ENCODE measurements at regions not wholly inside any gene's neighbourhood (a gene's known extent, or its start where the extent isn't known, plus 50 kb on each side); places are given as distances from the start of the nearest gene placed in this dataset.
A peak's percentile ranks its signal among the peaks of the same experiment; 100 is the strongest.
"Not testable (repeated sequence)": the region's sequence is repeated elsewhere in the genome, so short reads cannot be mapped to it uniquely, and the experiment has no call there.

GRCh38 chr4:82301390-82301789, 72.4 kb downstream of the HNRNPD start:
- H3K4me1 ChIP-seq (ENCODE audit: control insufficient read depth, insufficient read depth, low read length); H3K27me3 ChIP-seq (replicated peaks; ENCODE audit: control insufficient read depth, insufficient read depth, low read length); H3K4me3 ChIP-seq (ENCODE audit: low read length); DNase-seq (ENCODE audit: low read depth); H3K9me3 ChIP-seq (ENCODE audit: control insufficient read depth, low read length); H3K9ac ChIP-seq (ENCODE audit: low read length); H3K36me3 ChIP-seq (ENCODE audit: control insufficient read depth, insufficient read depth, low read length, severe bottlenecking): not testable (repeated sequence)

- no peaks in the 10 kb centered on the region for H3K9me3 ChIP-seq (ENCODE audit: control insufficient read depth, low read length)
- no peaks in the 10 kb centered on the region for H3K4me1 ChIP-seq (ENCODE audit: control insufficient read depth, insufficient read depth, low read length)
- H3K27me3 ChIP-seq (replicated peaks; ENCODE audit: control insufficient read depth, insufficient read depth, low read length) = no peaks in the 10 kb centered on the region
- H3K36me3 ChIP-seq (ENCODE audit: control insufficient read depth, insufficient read depth, low read length, severe bottlenecking) = no peaks in the 10 kb centered on the region
- no peak overlapping the region for H3K4me3 ChIP-seq (ENCODE audit: low read length)
- no peak for DNase-seq (ENCODE audit: low read depth)
- H3K9ac ChIP-seq (ENCODE audit: low read length) = no peak overlapping the region
Measured at GRCh38 chr4:82293304-82293703, 80.5 kb downstream of the HNRNPD start.

- no peak for DNase-seq (ENCODE audit: low read depth)
- Histone ChIP-seq H3K27me3 (replicated peaks; ENCODE audit: control insufficient read depth, insufficient read depth, low read length) (peaks cover 12% of the 10 kb centered on the region), H3K36me3 (ENCODE audit: control insufficient read depth, insufficient read depth, low read length, severe bottlenecking) (no peaks in the 10 kb centered on the region), H3K9ac (ENCODE audit: low read length) (no peak overlapping the region), H3K4me1 (ENCODE audit: control insufficient read depth, insufficient read depth, low read length) (no peaks in the 10 kb centered on the region), H3K4me3 (ENCODE audit: low read length) (no peak overlapping the region), H3K9me3 (ENCODE audit: control insufficient read depth, low read length) (no peaks in the 10 kb centered on the region)
Measured at GRCh38 chr4:82287720-82288119, 86.1 kb downstream of the HNRNPD start.

- DNase-seq (ENCODE audit: low read depth) = peak; percentile 99
- Histone ChIP-seq H3K4me3 (ENCODE audit: low read length) (peak overlapping the region; percentile 82), H3K9ac (ENCODE audit: low read length) (peak overlapping the region; percentile 66)
Measured at GRCh38 chr4:82284858-82285805, 88.7 kb downstream of the HNRNPD start.

GRCh38 chr4:82284475-82284857, 89.3 kb downstream of the HNRNPD start:
- H3K27me3 ChIP-seq (replicated peaks; ENCODE audit: control insufficient read depth, insufficient read depth, low read length) = peaks cover 12% of the 10 kb centered on the region
- DNase-seq (ENCODE audit: low read depth) = no peak
- H3K9ac ChIP-seq (ENCODE audit: low read length) = peak overlapping the region; percentile 64
- H3K36me3 ChIP-seq (ENCODE audit: control insufficient read depth, insufficient read depth, low read length, severe bottlenecking) = no peaks in the 10 kb centered on the region
- no peaks in the 10 kb centered on the region for H3K4me1 ChIP-seq (ENCODE audit: control insufficient read depth, insufficient read depth, low read length)
- H3K4me3 ChIP-seq (ENCODE audit: low read length) = peak overlapping the region; percentile 82
- no peaks in the 10 kb centered on the region for H3K9me3 ChIP-seq (ENCODE audit: control insufficient read depth, low read length)

More at GRCh38 chr4:82284858-82285805, 88.7 kb downstream of the HNRNPD start:
- no peaks in the 10 kb centered on the region for H3K4me1 ChIP-seq (ENCODE audit: control insufficient read depth, insufficient read depth, low read length)
- H3K9me3 ChIP-seq (ENCODE audit: control insufficient read depth, low read length) = no peaks in the 10 kb centered on the region
- H3K27me3 ChIP-seq (replicated peaks; ENCODE audit: control insufficient read depth, insufficient read depth, low read length) = peaks cover 12% of the 10 kb centered on the region
- no peaks in the 10 kb centered on the region for H3K36me3 ChIP-seq (ENCODE audit: control insufficient read depth, insufficient read depth, low read length, severe bottlenecking)

GRCh38 chr4:82282875-82283274, 90.9 kb downstream of the HNRNPD start:
- Histone ChIP-seq H3K9me3 (ENCODE audit: control insufficient read depth, low read length) (no peaks in the 10 kb centered on the region), H3K4me3 (ENCODE audit: low read length) (no peak overlapping the region), H3K27me3 (replicated peaks; ENCODE audit: control insufficient read depth, insufficient read depth, low read length) (peaks cover 12% of the 10 kb centered on the region), H3K36me3 (ENCODE audit: control insufficient read depth, insufficient read depth, low read length, severe bottlenecking) (no peaks in the 10 kb centered on the region), H3K9ac (ENCODE audit: low read length) (no peak overlapping the region), H3K4me1 (ENCODE audit: control insufficient read depth, insufficient read depth, low read length) (no peaks in the 10 kb centered on the region)
- no peak for DNase-seq (ENCODE audit: low read depth)

GRCh38 chr4:82279550-82279949, 94.2 kb downstream of the HNRNPD start:
- DNase-seq (ENCODE audit: low read depth); H3K4me3 ChIP-seq (ENCODE audit: low read length); H3K9ac ChIP-seq (ENCODE audit: low read length); H3K9me3 ChIP-seq (ENCODE audit: control insufficient read depth, low read length); H3K4me1 ChIP-seq (ENCODE audit: control insufficient read depth, insufficient read depth, low read length); H3K36me3 ChIP-seq (ENCODE audit: control insufficient read depth, insufficient read depth, low read length, severe bottlenecking): not testable (repeated sequence)
- H3K27me3 ChIP-seq (replicated peaks; ENCODE audit: control insufficient read depth, insufficient read depth, low read length) = peaks cover 15% of the 10 kb centered on the region

DNA sequence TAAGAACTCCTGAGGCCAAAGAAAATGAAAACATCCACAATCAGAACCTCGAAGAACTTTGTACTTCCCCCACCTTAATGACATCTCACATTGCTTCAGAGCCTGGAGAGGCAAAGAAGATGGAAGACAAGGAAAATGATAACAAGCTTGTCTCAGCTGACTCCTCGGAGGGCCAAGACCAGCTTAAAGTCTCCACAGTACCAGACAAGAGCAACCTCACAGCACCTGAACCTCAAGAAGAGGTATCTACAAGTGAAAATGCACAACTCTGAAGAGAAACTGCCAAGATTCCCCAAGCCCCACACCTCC, 97.5 kb downstream of the HNRNPD start:
- Histone ChIP-seq H3K9me3 (ENCODE audit: control insufficient read depth, low read length) (no peaks in the 10 kb centered on the region), H3K27me3 (replicated peaks; ENCODE audit: control insufficient read depth, insufficient read depth, low read length) (peaks cover 11% of the 10 kb centered on the region), H3K36me3 (ENCODE audit: control insufficient read depth, insufficient read depth, low read length, severe bottlenecking) (no peaks in the 10 kb centered on the region), H3K9ac (ENCODE audit: low read length) (no peak overlapping the region), H3K4me3 (ENCODE audit: low read length) (no peak overlapping the region), H3K4me1 (ENCODE audit: control insufficient read depth, insufficient read depth, low read length) (no peaks in the 10 kb centered on the region)
- no peak for DNase-seq (ENCODE audit: low read depth)

GRCh38 chr4:82275431-82276331, 98.1 kb downstream of the HNRNPD start:
- H3K27me3 ChIP-seq (replicated peaks; ENCODE audit: control insufficient read depth, insufficient read depth, low read length) = peaks cover 11% of the 10 kb centered on the region
- H3K4me1 ChIP-seq (ENCODE audit: control insufficient read depth, insufficient read depth, low read length) = no peaks in the 10 kb centered on the region
- H3K9me3 ChIP-seq (ENCODE audit: control insufficient read depth, low read length) = no peaks in the 10 kb centered on the region
- DNase-seq (ENCODE audit: low read depth) = no peak
- H3K9ac ChIP-seq (ENCODE audit: low read length) = no peak overlapping the region
- no peak overlapping the region for H3K4me3 ChIP-seq (ENCODE audit: low read length)
- H3K36me3 ChIP-seq (ENCODE audit: control insufficient read depth, insufficient read depth, low read length, severe bottlenecking) = no peaks in the 10 kb centered on the region

GRCh38 chr4:82274700-82275099, 99.1 kb downstream of the HNRNPD start:
- not testable (repeated sequence) for H3K9ac ChIP-seq (ENCODE audit: low read length); H3K36me3 ChIP-seq (ENCODE audit: control insufficient read depth, insufficient read depth, low read length, severe bottlenecking); H3K4me3 ChIP-seq (ENCODE audit: low read length); H3K4me1 ChIP-seq (ENCODE audit: control insufficient read depth, insufficient read depth, low read length); DNase-seq (ENCODE audit: low read depth); H3K9me3 ChIP-seq (ENCODE audit: control insufficient read depth, low read length)
- H3K27me3 ChIP-seq (replicated peaks; ENCODE audit: control insufficient read depth, insufficient read depth, low read length) = peaks cover 11% of the 10 kb centered on the region

- not testable (repeated sequence) for H3K36me3 ChIP-seq (ENCODE audit: control insufficient read depth, insufficient read depth, low read length, severe bottlenecking); DNase-seq (ENCODE audit: low read depth); H3K4me3 ChIP-seq (ENCODE audit: low read length); H3K9ac ChIP-seq (ENCODE audit: low read length); H3K4me1 ChIP-seq (ENCODE audit: control insufficient read depth, insufficient read depth, low read length); H3K9me3 ChIP-seq (ENCODE audit: control insufficient read depth, low read length)
- peaks cover 11% of the 10 kb centered on the region for H3K27me3 ChIP-seq (replicated peaks; ENCODE audit: control insufficient read depth, insufficient read depth, low read length)
Measured at GRCh38 chr4:82272523-82272922, 101.3 kb downstream of the HNRNPD start.

Data from adipocyte (in vitro differentiated cells).